ENCODE measurements at regions not wholly inside any gene's neighbourhood (a gene's known extent, or its start where the extent isn't known, plus 50 kb on each side); places are given as distances from the start of the nearest gene placed in this dataset.
A peak's percentile ranks its signal among the peaks of the same experiment; 100 is the strongest.

- ATAC-seq (ENCODE audit: poor library complexity) = no peak
- peaks cover 0 to 3% of the 10 kb centered on the region in 2 experiments for H3K27me3 ChIP-seq (ENCODE audit: control insufficient read depth in 1 of 2, insufficient read depth in 2 of 2, low read length in 2 of 2)
- no peaks in the 10 kb centered on the region for H3K36me3 ChIP-seq (ENCODE audit: insufficient read depth, low read length)
- no peaks in the 10 kb centered on the region for H3K36me3 Mint-ChIP-seq (ENCODE audit: low read depth)
- intact Hi-C loops (cut with DNase I, micrococcal nuclease) = no loop called here
- no peak for DNase-seq
- H3K4me3 ChIP-seq (ENCODE audit: low read length) = no peak overlapping the region
- no peak overlapping the region for H3K27ac ChIP-seq (ENCODE audit: low read depth in 1 of 2, low read length in 2 of 2)
- TF ChIP-seq CTCF (IDR thresholded peaks at IDR 0.05) = no peak
- H3K4me3 Mint-ChIP-seq = no peak overlapping the region
- H3K4me1 Mint-ChIP-seq (ENCODE audit: low read depth) = no peaks in the 10 kb centered on the region
- H3K4me1 ChIP-seq (ENCODE audit: insufficient read depth, low read length) = no peaks in the 10 kb centered on the region
- H3K9me3 ChIP-seq (ENCODE audit: control insufficient read depth in 1 of 2, insufficient read depth in 1 of 2, low read length in 2 of 2) = peaks cover 0 to 12% of the 10 kb centered on the region in 2 experiments
- H3K27me3 Mint-ChIP-seq = peaks cover 8% of the 10 kb centered on the region
- peaks cover 5% of the 10 kb centered on the region for H3K9me3 Mint-ChIP-seq
- no peak overlapping the region for H3K27ac Mint-ChIP-seq
- ChIA-PET CTCF (no interaction called here), POLR2A (no interaction called here)
Measured at GRCh38 chr7:45401155-45401554, 173.0 kb upstream of the ADCY1 start.

- H3K27me3 Mint-ChIP-seq = peaks cover 5% of the 10 kb centered on the region
- peaks cover 3% of the 10 kb centered on the region for H3K9me3 Mint-ChIP-seq
- H3K4me1 ChIP-seq (ENCODE audit: insufficient read depth, low read length) = no peaks in the 10 kb centered on the region
- peaks cover 0 to 12% of the 10 kb centered on the region in 2 experiments for H3K9me3 ChIP-seq (ENCODE audit: control insufficient read depth in 1 of 2, insufficient read depth in 1 of 2, low read length in 2 of 2)
- H3K36me3 Mint-ChIP-seq (ENCODE audit: low read depth) = no peaks in the 10 kb centered on the region
- ATAC-seq (ENCODE audit: poor library complexity) = no peak
- CTCF ChIA-PET = no interaction called here
- intact Hi-C loops (cut with DNase I, micrococcal nuclease) = no loop called here
- no peak for TF ChIP-seq CTCF (IDR thresholded peaks at IDR 0.05)
- H3K27ac ChIP-seq (ENCODE audit: low read depth in 1 of 2, low read length in 2 of 2) = no peak overlapping the region
- DNase-seq = no peak
- H3K4me3 Mint-ChIP-seq = no peak overlapping the region
- no peaks in the 10 kb centered on the region for H3K4me1 Mint-ChIP-seq (ENCODE audit: low read depth)
- H3K27me3 ChIP-seq (ENCODE audit: control insufficient read depth in 1 of 2, insufficient read depth in 2 of 2, low read length in 2 of 2) = peaks cover 0 to 3% of the 10 kb centered on the region in 2 experiments
- POLR2A ChIA-PET = no interaction called here
- H3K27ac Mint-ChIP-seq = no peak overlapping the region
- H3K4me3 ChIP-seq (ENCODE audit: low read length) = no peak overlapping the region
- H3K36me3 ChIP-seq (ENCODE audit: insufficient read depth, low read length) = no peaks in the 10 kb centered on the region
Measured at GRCh38 chr7:45401851-45402250, 172.3 kb upstream of the ADCY1 start.

- Histone ChIP-seq H3K27ac (ENCODE audit: low read depth in 1 of 2, low read length in 2 of 2) (no peak overlapping the region), H3K9me3 (ENCODE audit: control insufficient read depth in 1 of 2, insufficient read depth in 1 of 2, low read length in 2 of 2) (peaks cover 0 to 15% of the 10 kb centered on the region in 2 experiments), H3K4me3 (ENCODE audit: low read length) (no peak overlapping the region), H3K27me3 (ENCODE audit: control insufficient read depth in 1 of 2, insufficient read depth in 2 of 2, low read length in 2 of 2) (peaks cover 0 to 3% of the 10 kb centered on the region in 2 experiments), H3K36me3 (ENCODE audit: insufficient read depth, low read length) (no peaks in the 10 kb centered on the region), H3K4me1 (ENCODE audit: insufficient read depth, low read length) (no peaks in the 10 kb centered on the region)
- H3K9me3 Mint-ChIP-seq = peaks cover 3% of the 10 kb centered on the region
- no peak for TF ChIP-seq CTCF (IDR thresholded peaks at IDR 0.05)
- H3K4me3 Mint-ChIP-seq = no peak overlapping the region
- ChIA-PET CTCF (no interaction called here), POLR2A (no interaction called here)
- intact Hi-C loops (cut with DNase I, micrococcal nuclease) = no loop called here
- no peaks in the 10 kb centered on the region for H3K4me1 Mint-ChIP-seq (ENCODE audit: low read depth)
- peaks cover 5% of the 10 kb centered on the region for H3K27me3 Mint-ChIP-seq
- H3K27ac Mint-ChIP-seq = no peak overlapping the region
- ATAC-seq (ENCODE audit: poor library complexity) (no peak), DNase-seq (peak in 2 of 14 experiments; percentile 9 to 32)
- H3K36me3 Mint-ChIP-seq (ENCODE audit: low read depth) = no peaks in the 10 kb centered on the region
Measured at GRCh38 chr7:45402480-45403218, 171.5 kb upstream of the ADCY1 start.
